Left ventricle myocardium inferior (tissue), 1 donor: ENCODE measurements at regions not wholly inside any gene's neighbourhood (a gene's known extent, or its start where the extent isn't known, plus 50 kb on each side); places are given as distances from the start of the nearest gene placed in this dataset.

Source experiments
- DNase-seq: peaks from one replicate; pipeline ENCODE4 v3.0.0-alpha.2; 2020
- H3K27ac ChIP-seq: fragments of 200-600 bp; replicated peaks from 2 replicates; pipeline ENCODE4 v1.8.0; 2021
- H3K27me3 ChIP-seq: fragments of 200-600 bp; 2 replicates; pipeline ENCODE4 v1.8.0; 2021; ENCODE audit warnings: low read depth
- H3K36me3 ChIP-seq: fragments of 200-600 bp; 2 replicates; pipeline ENCODE4 v1.8.0; 2021
- H3K4me1 ChIP-seq: fragments of 200-600 bp; 2 replicates; pipeline ENCODE4 v1.8.0; 2021
- H3K4me3 ChIP-seq: fragments of 200-600 bp; 2 replicates; pipeline ENCODE4 v1.8.0; 2021; ENCODE audit warnings: mild to moderate bottlenecking, moderate library complexity
- H3K9me3 ChIP-seq: fragments of 200-600 bp; replicated peaks from 2 replicates; pipeline ENCODE4 v1.8.0; 2021
- CTCF ChIP-seq: fragments of 200-600 bp; IDR thresholded peaks from 2 replicates; pipeline ENCODE4 v1.8.0; 2021; ENCODE audit warnings: antibody characterized with exemption, mild to moderate bottlenecking, borderline replicate concordance
- intact Hi-C: fragments of 100-400 bp; cut with micrococcal nuclease; formaldehyde crosslinking; loops from one replicate; pipeline ENCODE4 v1.11.0; 2022
- donor health status: DM: no; HTN: yes; CAD: no; lungs with severe emphysema.

- no peak for DNase-seq
- Histone ChIP-seq H3K4me1 (no peaks in the 10 kb centered on the region), H3K36me3 (no peaks in the 10 kb centered on the region), H3K9me3 (no peaks in the 10 kb centered on the region), H3K4me3 (no peak overlapping the region), H3K27ac (no peak overlapping the region), H3K27me3 (peaks cover 19% of the 10 kb centered on the region)
- intact Hi-C loops, result no loop called here
- no peak for TF ChIP-seq CTCF
Measured at GRCh38 chr3:65303431-65303830, 615.6 kb upstream of the ADAMTS9 start.

GRCh38 chr3:65291448-65292125, 603.8 kb upstream of the ADAMTS9 start:
- H3K27me3 ChIP-seq, result no peaks in the 10 kb centered on the region
- intact Hi-C loops, result no loop called here
- H3K4me1 ChIP-seq, result no peaks in the 10 kb centered on the region
- H3K9me3 ChIP-seq, result no peaks in the 10 kb centered on the region
- H3K4me3 ChIP-seq, result no peak overlapping the region
- no peak overlapping the region for H3K27ac ChIP-seq
- no peak for TF ChIP-seq CTCF
- DNase-seq, result no peak
- H3K36me3 ChIP-seq, result no peaks in the 10 kb centered on the region

DNA sequence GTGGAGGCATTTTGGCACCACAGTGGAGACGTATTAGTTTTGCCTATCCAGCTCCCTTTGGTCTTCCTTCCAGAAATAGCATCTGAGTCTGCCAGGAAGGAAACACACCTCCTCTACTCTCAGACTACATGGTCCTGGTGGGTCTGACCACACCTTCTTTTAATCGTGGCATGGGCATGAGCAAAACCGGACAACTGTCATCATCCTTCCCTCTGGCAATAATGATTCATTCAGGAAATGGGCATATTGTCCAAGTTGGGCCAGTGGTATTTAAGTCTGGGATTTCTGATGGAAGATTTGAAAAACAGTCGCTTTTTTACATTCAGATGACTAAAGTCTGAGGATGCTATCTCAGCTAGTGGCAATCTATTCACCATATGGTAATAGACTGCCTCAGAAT, 601.0 kb upstream of the ADAMTS9 start:
- Histone ChIP-seq H3K4me1 (no peaks in the 10 kb centered on the region), H3K27ac (no peak overlapping the region), H3K27me3 (no peaks in the 10 kb centered on the region), H3K36me3 (no peaks in the 10 kb centered on the region), H3K9me3 (no peaks in the 10 kb centered on the region), H3K4me3 (no peak overlapping the region)
- DNase-seq, result no peak
- intact Hi-C loops, result no loop called here
- TF ChIP-seq CTCF, result no peak

GRCh38 chr3:65285956-65286355, 598.2 kb upstream of the ADAMTS9 start:
- DNase-seq, result no peak
- no peak overlapping the region for H3K4me3 ChIP-seq

GRCh38 chr3:65284961-65285360, 597.2 kb upstream of the ADAMTS9 start:
- Histone ChIP-seq H3K4me3 (no peak overlapping the region), H3K4me1 (peaks cover under 1% of the 10 kb centered on the region), H3K27me3 (peaks cover 14% of the 10 kb centered on the region), H3K27ac (no peak overlapping the region), H3K9me3 (no peaks in the 10 kb centered on the region), H3K36me3 (no peaks in the 10 kb centered on the region)
- DNase-seq, result no peak
- TF ChIP-seq CTCF, result no peak
- intact Hi-C loops, result no loop called here

More at GRCh38 chr3:65285956-65286355, 598.2 kb upstream of the ADAMTS9 start:
- H3K9me3 ChIP-seq, result no peaks in the 10 kb centered on the region
- TF ChIP-seq CTCF, result no peak
- no peak overlapping the region for H3K27ac ChIP-seq
- intact Hi-C loops, result no loop called here
- H3K36me3 ChIP-seq, result no peaks in the 10 kb centered on the region
- no peaks in the 10 kb centered on the region for H3K4me1 ChIP-seq
- peaks cover 14% of the 10 kb centered on the region for H3K27me3 ChIP-seq
